GM21737 (cell line): ENCODE measurements at regions not wholly inside any gene's neighbourhood (a gene's known extent, or its start where the extent isn't known, plus 50 kb on each side); places are given as distances from the start of the nearest gene placed in this dataset.
"Not testable (repeated sequence)": the region's sequence is repeated elsewhere in the genome, so short reads cannot be mapped to it uniquely, and the experiment has no call there.

Experiments used
- ATAC-seq: cut with Tn5 transposase; IDR thresholded peaks from one replicate; pipeline ENCODE4 v1.9.1; 2021; ENCODE audit warnings: mild to moderate bottlenecking, moderate library complexity; ENCODE audit not compliant: unreplicated experiment

GRCh38 chr5:109630093-109630492 is 59.6 kb upstream of the MAN2A1 start:
- no peak for ATAC-seq

DNA sequence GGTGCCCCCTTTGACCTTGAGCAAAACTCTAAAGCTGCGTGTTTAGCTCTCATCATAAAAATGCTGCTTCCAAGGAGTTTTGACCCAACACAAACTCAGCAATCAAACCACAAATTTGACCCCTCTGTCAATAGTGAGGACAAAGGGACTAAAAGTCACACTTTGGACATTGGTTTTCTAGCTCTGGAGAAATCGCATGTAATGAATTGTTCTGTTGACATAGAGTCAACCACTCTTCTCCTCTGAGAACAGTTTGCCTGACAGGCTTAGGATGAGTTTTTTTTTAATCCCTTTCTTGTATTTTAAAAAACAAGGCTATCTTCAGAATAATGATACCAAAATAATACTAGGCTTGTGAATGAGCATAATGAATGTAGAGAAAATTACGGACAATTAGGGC is 61.1 kb upstream of the MAN2A1 start:
- ATAC-seq = no peak

DNA sequence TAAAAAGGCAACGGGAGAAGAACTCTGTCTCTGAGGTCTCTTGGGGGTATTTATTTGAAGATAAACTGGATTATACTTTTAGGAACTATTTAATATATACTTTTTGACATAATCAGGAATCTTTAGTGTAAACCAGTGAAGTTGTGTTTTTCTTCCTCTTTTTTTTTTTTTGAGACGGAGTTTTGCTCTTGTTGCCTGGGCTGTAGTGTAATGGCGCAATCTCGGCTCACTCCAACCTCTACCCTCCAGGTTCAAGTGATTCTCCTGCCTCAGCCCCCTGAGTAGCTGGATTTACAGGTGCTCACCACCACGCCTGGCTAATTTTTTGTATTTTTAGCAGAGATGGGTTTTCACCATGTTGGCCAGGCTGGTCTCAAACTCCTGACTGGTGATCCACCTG is 68.5 kb upstream of the MAN2A1 start:
- not testable (repeated sequence) for ATAC-seq

DNA sequence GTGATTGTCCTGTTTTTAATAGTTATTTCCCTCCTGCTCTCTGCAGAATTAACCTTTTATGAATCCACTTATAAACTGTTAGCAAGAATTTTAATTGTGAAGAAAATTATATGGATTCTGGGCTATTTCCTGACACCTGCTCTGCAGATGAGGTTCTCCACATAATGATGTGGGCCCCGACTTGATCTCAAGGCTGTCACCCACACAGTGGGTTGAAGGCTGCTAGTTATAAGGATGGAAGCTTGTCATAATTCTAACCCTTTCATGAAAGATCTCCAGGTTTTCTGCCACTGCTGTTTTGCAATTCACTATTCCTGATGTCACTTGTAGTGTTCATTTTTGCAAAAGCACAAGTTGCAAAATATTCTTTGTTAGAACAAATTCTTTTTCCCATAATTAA is 69.1 kb upstream of the MAN2A1 start:
- no peak for ATAC-seq

DNA sequence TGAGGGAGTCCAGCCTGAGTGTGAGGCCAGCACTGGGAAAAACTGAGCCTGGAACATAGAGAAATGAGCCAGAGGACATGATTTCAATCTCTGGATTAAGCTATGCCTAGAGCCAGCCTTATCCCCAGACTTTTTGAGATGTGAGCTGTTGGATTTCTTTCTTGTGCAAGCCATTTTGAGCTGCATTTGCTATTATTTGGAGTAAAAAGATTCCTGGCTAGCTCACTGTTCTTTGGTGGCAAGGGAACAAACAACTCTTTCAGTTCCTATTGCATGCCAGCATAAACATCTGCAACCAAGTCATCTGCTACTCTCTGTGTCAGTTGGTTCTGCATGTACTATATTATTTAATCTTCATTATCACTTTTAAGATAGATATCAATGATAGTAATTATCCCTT is 70.1 kb upstream of the MAN2A1 start:
- ATAC-seq = no peak

GRCh38 chr5:109619021-109619460 is 70.7 kb upstream of the MAN2A1 start:
- ATAC-seq = no peak

GRCh38 chr5:109614981-109615380 is 74.7 kb upstream of the MAN2A1 start:
- no peak for ATAC-seq

GRCh38 chr5:109614301-109614700 is 75.4 kb upstream of the MAN2A1 start:
- no peak for ATAC-seq

GRCh38 chr5:109612278-109612905 is 77.3 kb upstream of the MAN2A1 start:
- ATAC-seq = no peak

GRCh38 chr5:109611505-109611904 is 78.2 kb upstream of the MAN2A1 start:
- no peak for ATAC-seq

DNA sequence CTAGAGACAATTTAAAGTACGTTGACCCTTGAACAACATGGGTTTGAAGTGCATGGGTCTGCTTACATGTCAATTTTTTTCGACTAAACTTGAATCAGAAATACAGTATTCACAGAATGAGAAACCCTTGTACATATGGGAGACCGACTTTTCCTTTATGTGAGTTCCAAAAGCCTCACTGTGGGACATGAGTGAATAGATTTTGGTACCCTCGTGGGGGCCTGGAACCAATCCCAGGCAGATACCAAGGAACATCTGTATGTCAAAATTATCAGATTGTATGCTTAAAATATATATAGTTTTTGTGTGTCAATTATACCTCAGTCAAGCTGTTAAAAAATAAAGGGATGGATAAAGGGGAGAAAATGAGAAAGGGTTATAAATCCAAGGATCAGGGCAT is 78.7 kb upstream of the MAN2A1 start:
- ATAC-seq = no peak

DNA sequence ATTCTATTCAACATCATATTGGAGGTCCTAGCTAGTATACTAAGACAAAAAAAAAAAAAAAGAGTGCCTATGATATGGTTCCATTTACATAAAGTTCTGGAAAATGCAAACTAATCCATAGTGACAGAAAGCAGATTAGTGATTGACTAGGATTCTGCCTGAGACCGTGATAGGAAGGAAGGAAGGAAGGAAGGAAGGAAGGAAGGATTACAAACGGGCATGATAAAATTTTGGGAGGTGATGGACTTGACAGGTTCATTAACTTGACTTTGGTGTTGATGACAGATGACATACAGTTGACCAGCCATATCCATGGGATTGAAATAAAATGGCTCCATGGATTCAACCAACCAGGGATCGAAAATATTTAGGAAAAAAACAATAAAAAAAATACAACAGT is 79.1 kb upstream of the MAN2A1 start:
- no peak for ATAC-seq

GRCh38 chr5:109605207-109605730 is 84.5 kb upstream of the MAN2A1 start:
- no peak for ATAC-seq

GRCh38 chr5:109604758-109605157 is 85.0 kb upstream of the MAN2A1 start:
- ATAC-seq = no peak

DNA sequence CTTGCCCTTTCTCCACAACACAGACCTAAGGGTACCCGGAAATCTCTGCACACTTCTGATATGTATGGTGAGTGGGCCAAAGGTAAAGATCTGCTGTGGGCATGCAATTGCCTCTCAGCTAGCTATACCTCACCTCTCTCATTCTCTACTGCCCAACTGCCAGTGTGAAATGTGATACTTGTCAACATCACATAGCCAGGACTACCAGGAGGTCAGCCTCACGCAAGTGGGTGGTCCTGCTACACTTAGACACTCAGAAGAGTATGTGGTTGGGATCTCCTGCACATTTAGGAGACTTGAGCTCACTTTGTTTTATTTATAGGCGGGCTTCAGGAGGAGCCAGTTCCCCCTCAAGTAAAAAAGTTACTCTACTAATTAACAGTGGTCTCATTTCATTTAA is 88.0 kb upstream of the MAN2A1 start:
- ATAC-seq = no peak

- no peak for ATAC-seq
Observed at GRCh38 chr5:109597893-109598292, 91.8 kb upstream of the MAN2A1 start.

DNA sequence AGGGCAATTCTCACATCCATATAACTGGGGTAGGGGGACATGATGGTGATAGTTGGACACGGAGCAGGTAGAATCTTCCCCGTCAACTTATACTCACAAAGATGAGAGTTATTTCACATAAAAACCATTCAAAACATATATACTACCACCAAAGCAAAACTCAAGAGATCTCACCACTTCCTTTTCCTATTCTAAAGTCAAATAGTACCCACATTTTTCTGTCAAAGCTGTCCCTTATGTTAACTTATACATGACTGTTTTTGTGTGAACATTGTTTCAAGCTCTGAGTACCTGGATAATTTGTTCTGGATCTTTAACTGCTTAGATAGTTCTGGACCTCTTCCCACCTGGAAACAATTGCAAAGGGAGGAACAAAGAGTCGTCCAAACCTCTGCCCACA is 95.5 kb upstream of the MAN2A1 start:
- ATAC-seq = no peak

DNA sequence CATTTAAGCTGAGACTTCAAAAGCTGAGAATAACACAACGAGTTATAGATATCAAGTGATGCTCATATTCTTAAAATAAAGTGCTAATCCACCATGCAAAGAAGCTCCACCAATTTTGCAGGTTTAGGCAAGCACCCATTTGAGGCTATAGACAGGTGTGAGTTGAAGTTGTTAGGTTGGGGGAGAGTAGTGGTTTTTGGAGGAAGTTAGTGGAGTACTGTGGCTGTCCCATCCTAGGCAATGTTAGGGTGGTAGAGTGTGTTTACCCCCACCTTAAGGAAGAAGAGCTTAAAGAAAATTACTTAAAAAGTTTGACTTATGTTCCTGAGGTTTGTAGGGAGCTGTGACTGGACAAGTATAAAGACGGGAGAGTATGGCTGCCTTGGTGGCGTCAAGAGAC is 98.9 kb upstream of the MAN2A1 start:
- ATAC-seq = no peak

DNA sequence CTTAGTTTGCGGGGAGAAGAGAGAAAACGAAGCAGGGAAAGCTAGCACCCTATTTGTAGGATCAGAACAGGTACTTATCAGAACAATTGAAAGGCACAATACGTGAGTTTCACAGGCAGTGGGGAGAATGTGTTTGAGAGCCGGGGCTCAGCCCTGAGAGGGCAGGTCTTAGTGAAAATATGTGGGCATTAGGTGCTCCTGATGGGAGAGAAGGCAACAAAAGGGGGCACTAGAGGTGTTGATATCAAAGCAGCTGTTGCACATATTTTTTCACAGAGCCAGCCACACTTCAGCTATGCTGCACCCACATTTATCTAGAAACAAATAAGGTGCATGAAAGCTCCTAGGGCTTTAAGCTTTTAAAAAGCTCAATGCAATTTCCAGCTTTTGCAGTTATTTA is 99.7 kb upstream of the MAN2A1 start:
- no peak for ATAC-seq

DNA sequence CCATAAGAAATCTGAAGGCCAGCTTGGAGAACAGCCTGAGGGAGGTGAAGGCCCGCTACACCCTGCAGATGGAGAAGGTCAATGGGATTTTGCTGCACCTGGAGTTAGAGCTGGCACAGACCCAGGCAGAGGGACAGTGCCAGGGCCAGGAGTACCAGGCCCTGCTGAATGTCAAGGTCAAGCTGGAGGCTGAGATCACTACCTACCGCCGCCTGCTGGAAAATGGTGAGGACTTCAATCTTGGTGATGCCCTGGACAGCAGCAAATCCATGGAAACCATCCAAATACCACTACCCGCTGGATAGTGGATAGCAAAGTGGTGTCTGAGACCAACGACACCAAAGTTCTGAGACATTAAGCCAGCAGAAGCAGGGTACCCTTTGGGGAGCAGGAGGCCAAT is 100.5 kb upstream of the MAN2A1 start:
- no peak for ATAC-seq

DNA sequence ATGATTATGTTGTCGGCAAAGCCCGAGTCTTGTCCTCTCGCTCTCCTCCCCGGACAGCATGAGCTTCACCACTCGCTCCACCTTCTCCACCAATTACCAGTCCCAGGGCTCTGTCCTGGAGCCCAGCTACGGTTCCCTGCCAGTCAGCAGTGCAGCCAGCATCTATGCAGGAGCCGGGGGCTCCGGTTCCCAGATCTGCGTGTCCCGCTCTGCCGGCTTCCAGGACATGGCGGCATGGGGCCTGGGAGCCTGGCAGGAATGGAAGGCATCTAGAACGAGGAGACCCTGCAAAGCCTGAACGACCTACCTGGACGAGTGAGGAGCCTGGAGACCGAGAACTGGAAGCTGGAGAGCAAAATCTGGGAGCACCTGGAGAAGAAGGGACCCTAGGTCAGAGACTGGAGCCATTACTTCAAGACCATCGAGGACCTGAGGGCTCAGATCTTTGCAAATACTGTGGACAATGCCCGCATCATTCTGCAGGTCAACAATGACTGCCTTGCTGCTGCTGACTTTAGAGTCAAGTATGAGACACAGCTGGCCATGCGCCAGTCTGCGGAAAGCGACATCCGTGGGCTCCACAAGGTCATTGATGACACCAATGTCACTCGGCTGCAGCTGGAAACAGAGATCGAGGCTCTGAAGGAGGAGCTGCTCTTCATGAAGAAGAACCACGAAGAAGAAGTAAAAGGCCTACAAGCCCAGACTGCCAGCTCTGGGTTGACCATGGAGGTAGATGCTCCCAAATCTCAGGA is 101.3 kb upstream of the MAN2A1 start:
- no peak for ATAC-seq

GRCh38 chr5:109584986-109585599 is 104.6 kb upstream of the MAN2A1 start:
- no peak for ATAC-seq
